MM.1S (cell line): ENCODE measurements at regions not wholly inside any gene's neighbourhood (a gene's known extent, or its start where the extent isn't known, plus 50 kb on each side); places are given as distances from the start of the nearest gene placed in this dataset.

ENCODE experiments used
- DNase-seq: peaks from one replicate; pipeline ENCODE4 v3.0.0-alpha.2; 2015
- H2AFZ ChIP-seq: fragments of 300-600 bp; sonication (generic); 2 replicates; pipeline ENCODE4 v1.6.0; 2016; ENCODE audit warnings: antibody characterized with exemption, low read length
- H3F3A ChIP-seq: fragments of 300-600 bp; sonication (generic); 2 replicates; pipeline ENCODE4 v1.6.1; 2016; ENCODE audit warnings: mild to moderate bottlenecking, antibody characterized with exemption, low read length, moderate library complexity, mixed read lengths; ENCODE audit not compliant: insufficient read depth
- H3K27ac ChIP-seq: fragments of 300-600 bp; sonication (generic); 2 replicates; pipeline ENCODE4 v1.5.1; 2016; ENCODE audit warnings: mild to moderate bottlenecking, low read length
- H3K27me3 ChIP-seq: fragments of 300-600 bp; sonication (generic); replicated peaks from 2 replicates; pipeline ENCODE4 v1.6.0; 2016; ENCODE audit warnings: low read length; ENCODE audit not compliant: insufficient read depth
- H3K36me3 ChIP-seq: fragments of 300-600 bp; sonication (generic); replicated peaks from 2 replicates; pipeline ENCODE4 v1.6.1; 2016; ENCODE audit warnings: mild to moderate bottlenecking, low read length, mixed read lengths; ENCODE audit not compliant: insufficient read depth
- H3K4me1 ChIP-seq: fragments of 300-600 bp; sonication (generic); 2 replicates; pipeline ENCODE4 v1.6.1; 2016; ENCODE audit warnings: low read length, mixed read lengths
- H3K4me2 ChIP-seq: fragments of 300-600 bp; sonication (generic); 2 replicates; pipeline ENCODE4 v1.6.0; 2016; ENCODE audit warnings: low read depth, low read length
- H3K4me3 ChIP-seq: fragments of 300-600 bp; sonication (generic); 2 replicates; pipeline ENCODE4 v1.5.1; 2016; ENCODE audit warnings: low read length, mixed read lengths
- H3K79me2 ChIP-seq: fragments of 300-600 bp; sonication (generic); 2 replicates; pipeline ENCODE4 v1.6.1; 2016; ENCODE audit warnings: mixed run types, low read length, mixed read lengths
- H3K9ac ChIP-seq: fragments of 300-600 bp; sonication (generic); 2 replicates; pipeline ENCODE4 v1.6.1; 2016; ENCODE audit warnings: low read length, mixed read lengths
- H3K9me2 ChIP-seq: fragments of 300-600 bp; sonication (generic); replicated peaks from 2 replicates; pipeline ENCODE4 v1.6.1; 2016; ENCODE audit warnings: mild to moderate bottlenecking, low read length, mixed read lengths; ENCODE audit not compliant: insufficient read depth
- H3K9me3 ChIP-seq: fragments of 300-600 bp; sonication (generic); replicated peaks from 2 replicates; pipeline ENCODE4 v1.6.1; 2016; ENCODE audit warnings: mild to moderate bottlenecking, low read length, mixed read lengths; ENCODE audit not compliant: insufficient read depth
- H4K20me1 ChIP-seq: fragments of 300-600 bp; sonication (generic); 2 replicates; pipeline ENCODE4 v1.6.1; 2016; ENCODE audit warnings: mild to moderate bottlenecking, low read length, moderate library complexity, mixed read lengths; ENCODE audit not compliant: insufficient read depth
- EZH2 ChIP-seq: fragments of 300-600 bp; sonication (generic); optimal IDR thresholded peaks from 2 replicates; pipeline ENCODE3; 2017; ENCODE audit warnings: low read depth, mild to moderate bottlenecking, antibody characterized with exemption, low read length, mixed read lengths
- EZH2phosphoT487 ChIP-seq: fragments of 300-600 bp; sonication (generic); IDR thresholded peaks from 2 replicates; pipeline ENCODE4 v1.6.1; 2018; ENCODE audit warnings: antibody characterized with exemption, low read length
- TF ChIP-seq, protein P1 (sequence below): fragments of 300-600 bp; sonication (generic); IDR thresholded peaks from 2 replicates; pipeline ENCODE4 v1.5.1; 2016; ENCODE audit warnings: antibody characterized with exemption, low read length, mixed read lengths

- no peaks in the 10 kb centered on the region for H3K4me1 ChIP-seq
- no peak overlapping the region for H3K4me2 ChIP-seq
- no peaks in the 10 kb centered on the region for H3K79me2 ChIP-seq
- H4K20me1 ChIP-seq = no peaks in the 10 kb centered on the region
- no peaks in the 10 kb centered on the region for H3K27me3 ChIP-seq
- DNase-seq = no peak
- H3K9ac ChIP-seq = no peak overlapping the region
- H3K27ac ChIP-seq = no peak overlapping the region
- H3K36me3 ChIP-seq = no peaks in the 10 kb centered on the region
- H3K9me2 ChIP-seq = no peaks in the 10 kb centered on the region
- TF ChIP-seq EZH2 (no peak), EZH2phosphoT487 (no peak)
- TF ChIP-seq, protein P1, sequence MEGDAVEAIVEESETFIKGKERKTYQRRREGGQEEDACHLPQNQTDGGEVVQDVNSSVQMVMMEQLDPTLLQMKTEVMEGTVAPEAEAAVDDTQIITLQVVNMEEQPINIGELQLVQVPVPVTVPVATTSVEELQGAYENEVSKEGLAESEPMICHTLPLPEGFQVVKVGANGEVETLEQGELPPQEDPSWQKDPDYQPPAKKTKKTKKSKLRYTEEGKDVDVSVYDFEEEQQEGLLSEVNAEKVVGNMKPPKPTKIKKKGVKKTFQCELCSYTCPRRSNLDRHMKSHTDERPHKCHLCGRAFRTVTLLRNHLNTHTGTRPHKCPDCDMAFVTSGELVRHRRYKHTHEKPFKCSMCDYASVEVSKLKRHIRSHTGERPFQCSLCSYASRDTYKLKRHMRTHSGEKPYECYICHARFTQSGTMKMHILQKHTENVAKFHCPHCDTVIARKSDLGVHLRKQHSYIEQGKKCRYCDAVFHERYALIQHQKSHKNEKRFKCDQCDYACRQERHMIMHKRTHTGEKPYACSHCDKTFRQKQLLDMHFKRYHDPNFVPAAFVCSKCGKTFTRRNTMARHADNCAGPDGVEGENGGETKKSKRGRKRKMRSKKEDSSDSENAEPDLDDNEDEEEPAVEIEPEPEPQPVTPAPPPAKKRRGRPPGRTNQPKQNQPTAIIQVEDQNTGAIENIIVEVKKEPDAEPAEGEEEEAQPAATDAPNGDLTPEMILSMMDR = no peak
- no peak overlapping the region for H3K4me3 ChIP-seq
- H3F3A ChIP-seq = no peaks in the 10 kb centered on the region
- no peak overlapping the region for H2AFZ ChIP-seq
- no peaks in the 10 kb centered on the region for H3K9me3 ChIP-seq
Observed at GRCh38 chr5:114062932-114063867, 298.7 kb upstream of the KCNN2 start.

- TF ChIP-seq EZH2 = no peak
- TF ChIP-seq EZH2phosphoT487 = no peak
- TF ChIP-seq, protein P1 = no peak
- H3K4me3 ChIP-seq = no peak overlapping the region
Observed at GRCh38 chr5:114065912-114066311, 296.0 kb upstream of the KCNN2 start.

DNA sequence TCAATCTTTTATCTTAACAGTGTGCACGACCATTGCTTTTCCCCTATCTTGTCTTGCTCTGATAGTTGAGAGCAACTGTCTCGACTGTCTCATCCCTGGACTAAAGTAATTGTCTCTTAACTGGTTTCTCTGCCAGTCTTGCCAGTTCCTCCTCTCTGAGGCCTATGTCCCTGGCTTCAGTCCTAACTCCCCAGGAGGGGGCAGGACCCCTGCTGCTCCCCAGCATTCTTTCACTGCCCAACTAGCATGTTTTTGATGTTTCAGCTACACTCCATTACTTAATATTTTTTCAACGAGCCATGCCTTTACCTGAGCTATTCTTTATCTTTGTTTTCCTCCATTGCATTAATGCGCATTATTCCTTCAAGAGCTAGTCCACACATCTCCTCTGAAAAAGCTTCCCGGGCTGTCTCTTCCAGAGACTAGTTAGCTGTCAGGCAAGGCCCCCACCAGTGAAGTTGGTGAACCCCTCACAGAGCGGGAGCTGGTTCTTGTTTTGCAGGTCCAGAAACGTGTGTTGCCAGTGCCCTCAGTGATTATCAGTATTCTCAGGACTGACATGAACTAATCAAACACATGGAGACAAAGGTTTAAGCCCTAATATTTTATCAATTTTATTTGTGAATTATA is 291.7 kb upstream of the KCNN2 start:
- Histone ChIP-seq H3K4me2 (no peak overlapping the region), H3K36me3 (no peaks in the 10 kb centered on the region), H3K9me3 (no peaks in the 10 kb centered on the region), H3K9me2 (no peaks in the 10 kb centered on the region), H3K4me3 (no peak overlapping the region), H3K79me2 (no peaks in the 10 kb centered on the region), H3K4me1 (no peaks in the 10 kb centered on the region), H3K9ac (no peak overlapping the region), H4K20me1 (no peaks in the 10 kb centered on the region), H3F3A (no peaks in the 10 kb centered on the region), H2AFZ (no peak overlapping the region), H3K27ac (no peak overlapping the region), H3K27me3 (no peaks in the 10 kb centered on the region)
- no peak for DNase-seq
- TF ChIP-seq, protein P1 = no peak
- TF ChIP-seq EZH2 = no peak
- no peak for TF ChIP-seq EZH2phosphoT487

More at GRCh38 chr5:114065912-114066311, 296.0 kb upstream of the KCNN2 start:
- Histone ChIP-seq H3K36me3 (no peaks in the 10 kb centered on the region), H3K9ac (no peak overlapping the region), H3F3A (no peaks in the 10 kb centered on the region), H3K4me1 (no peaks in the 10 kb centered on the region), H3K79me2 (no peaks in the 10 kb centered on the region), H3K27me3 (no peaks in the 10 kb centered on the region), H3K27ac (no peak overlapping the region), H3K4me2 (no peak overlapping the region), H3K9me3 (no peaks in the 10 kb centered on the region), H4K20me1 (no peaks in the 10 kb centered on the region), H3K9me2 (no peaks in the 10 kb centered on the region), H2AFZ (no peak overlapping the region)
- no peak for DNase-seq
